ENCODE measurements at regions not wholly inside any gene's neighbourhood (a gene's known extent, or its start where the extent isn't known, plus 50 kb on each side); places are given as distances from the start of the nearest gene placed in this dataset.

DNA sequence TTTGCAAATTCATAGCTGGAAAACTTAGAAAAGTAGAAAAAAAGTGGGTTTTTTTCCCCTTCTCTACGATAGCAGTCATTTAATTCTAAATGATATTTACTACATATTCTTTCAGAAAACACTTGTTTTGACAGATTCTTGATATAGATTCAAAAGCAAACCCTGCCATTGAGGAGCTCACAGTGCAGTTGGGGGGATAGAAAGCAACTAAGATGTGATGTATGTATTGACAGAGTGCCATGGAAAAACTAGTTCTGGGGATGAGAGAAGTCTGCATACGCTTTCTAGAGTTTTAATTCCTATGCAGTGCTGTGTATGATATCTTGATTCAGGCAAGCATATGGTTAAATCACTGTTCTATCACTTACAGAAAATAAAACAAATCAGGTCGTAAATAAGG, 436.6 kb upstream of the GHITM start:
- no peak for DNase-seq (ENCODE audit: low read depth)
- TF ChIP-seq, protein P1, sequence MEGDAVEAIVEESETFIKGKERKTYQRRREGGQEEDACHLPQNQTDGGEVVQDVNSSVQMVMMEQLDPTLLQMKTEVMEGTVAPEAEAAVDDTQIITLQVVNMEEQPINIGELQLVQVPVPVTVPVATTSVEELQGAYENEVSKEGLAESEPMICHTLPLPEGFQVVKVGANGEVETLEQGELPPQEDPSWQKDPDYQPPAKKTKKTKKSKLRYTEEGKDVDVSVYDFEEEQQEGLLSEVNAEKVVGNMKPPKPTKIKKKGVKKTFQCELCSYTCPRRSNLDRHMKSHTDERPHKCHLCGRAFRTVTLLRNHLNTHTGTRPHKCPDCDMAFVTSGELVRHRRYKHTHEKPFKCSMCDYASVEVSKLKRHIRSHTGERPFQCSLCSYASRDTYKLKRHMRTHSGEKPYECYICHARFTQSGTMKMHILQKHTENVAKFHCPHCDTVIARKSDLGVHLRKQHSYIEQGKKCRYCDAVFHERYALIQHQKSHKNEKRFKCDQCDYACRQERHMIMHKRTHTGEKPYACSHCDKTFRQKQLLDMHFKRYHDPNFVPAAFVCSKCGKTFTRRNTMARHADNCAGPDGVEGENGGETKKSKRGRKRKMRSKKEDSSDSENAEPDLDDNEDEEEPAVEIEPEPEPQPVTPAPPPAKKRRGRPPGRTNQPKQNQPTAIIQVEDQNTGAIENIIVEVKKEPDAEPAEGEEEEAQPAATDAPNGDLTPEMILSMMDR (IDR thresholded peaks at IDR 0.05; ENCODE audit: insufficient read depth, low read depth, low read length, missing control alignments), result no peak

DNA sequence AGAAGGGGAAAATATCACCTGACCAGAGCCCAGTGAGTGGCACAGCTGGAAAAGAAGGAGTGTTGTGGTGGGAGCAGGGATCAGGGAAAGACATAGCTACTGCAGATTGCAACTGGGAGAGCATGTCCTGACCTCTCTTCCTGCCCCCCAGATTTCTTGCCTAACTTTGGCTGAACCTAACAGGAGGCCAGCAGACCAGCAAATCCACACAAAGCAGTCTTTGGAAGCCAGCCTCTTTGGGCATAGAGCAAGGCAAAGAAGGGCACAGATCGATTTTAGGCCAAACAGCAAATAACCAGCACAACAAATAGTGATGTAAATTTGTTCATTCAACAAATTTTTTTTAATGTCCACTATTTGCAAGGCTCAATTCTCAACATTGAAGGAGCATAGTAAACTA, 433.2 kb upstream of the GHITM start:
- H3K4me3 ChIP-seq (ENCODE audit: low read depth, low read length), result no peak overlapping the region
- no peak for DNase-seq (ENCODE audit: low read depth)
- TF ChIP-seq, protein P1 (IDR thresholded peaks at IDR 0.05; ENCODE audit: insufficient read depth, low read depth, low read length, missing control alignments), result no peak

More for the DNA sequence above, 436.6 kb upstream of the GHITM start:
- H3K4me3 ChIP-seq (ENCODE audit: low read depth, low read length), result no peak overlapping the region

DNA sequence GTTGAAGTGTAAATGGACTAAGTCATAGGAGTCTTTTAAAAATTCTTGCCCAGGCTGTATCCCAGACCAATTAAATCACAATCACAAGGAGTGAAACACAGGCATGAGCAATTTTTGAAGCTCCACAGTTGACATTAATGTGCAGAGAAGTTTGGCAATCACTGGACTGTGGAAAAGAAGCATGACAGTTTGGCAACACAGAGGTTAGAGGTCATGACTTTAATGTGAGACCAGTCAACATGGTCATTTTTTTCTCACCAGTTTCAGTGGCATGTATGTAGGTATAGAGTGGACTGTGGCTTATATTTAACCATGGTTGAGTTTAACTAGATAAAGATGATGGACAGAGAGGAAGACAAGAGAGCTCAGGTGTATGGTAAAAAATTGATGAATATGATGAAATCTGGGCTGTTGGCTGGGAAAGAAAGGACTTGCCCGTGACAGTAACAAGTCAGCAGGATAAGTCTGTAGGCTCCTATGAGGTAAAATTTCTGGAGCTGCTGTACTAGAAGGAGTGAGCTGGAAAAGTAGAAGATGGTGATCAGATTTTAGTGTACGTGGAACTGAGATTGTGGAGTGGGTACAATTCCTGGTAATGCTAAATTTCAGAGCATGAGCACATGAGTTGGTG, 432.2 kb upstream of the GHITM start:
- H3K4me3 ChIP-seq (ENCODE audit: low read depth, low read length), result no peak overlapping the region
- no peak for DNase-seq (ENCODE audit: low read depth)
- TF ChIP-seq, protein P1 (IDR thresholded peaks at IDR 0.05; ENCODE audit: insufficient read depth, low read depth, low read length, missing control alignments), result no peak

DNA sequence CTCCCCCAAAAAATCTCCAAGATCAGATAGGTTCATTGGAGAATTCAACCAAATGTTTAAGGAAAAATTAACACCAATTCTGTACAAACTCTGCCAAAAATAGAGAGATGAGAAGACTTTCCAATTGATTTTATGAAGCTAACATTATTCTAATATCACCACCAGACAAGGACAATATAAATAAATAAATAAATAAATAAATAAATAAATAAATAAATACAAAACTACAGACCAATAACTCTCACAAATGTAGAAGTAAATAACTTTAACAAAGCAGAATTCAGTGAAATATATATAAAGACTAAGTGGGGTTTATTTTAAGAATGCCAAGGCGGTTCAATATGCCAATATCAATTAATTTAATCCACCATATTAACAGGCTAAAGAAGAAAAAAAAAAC, 425.9 kb upstream of the GHITM start:
- no peak for DNase-seq (ENCODE audit: low read depth)
- H3K4me3 ChIP-seq (ENCODE audit: low read depth, low read length), result no peak overlapping the region
- TF ChIP-seq, protein P1 (IDR thresholded peaks at IDR 0.05; ENCODE audit: insufficient read depth, low read depth, low read length, missing control alignments), result no peak

DNA sequence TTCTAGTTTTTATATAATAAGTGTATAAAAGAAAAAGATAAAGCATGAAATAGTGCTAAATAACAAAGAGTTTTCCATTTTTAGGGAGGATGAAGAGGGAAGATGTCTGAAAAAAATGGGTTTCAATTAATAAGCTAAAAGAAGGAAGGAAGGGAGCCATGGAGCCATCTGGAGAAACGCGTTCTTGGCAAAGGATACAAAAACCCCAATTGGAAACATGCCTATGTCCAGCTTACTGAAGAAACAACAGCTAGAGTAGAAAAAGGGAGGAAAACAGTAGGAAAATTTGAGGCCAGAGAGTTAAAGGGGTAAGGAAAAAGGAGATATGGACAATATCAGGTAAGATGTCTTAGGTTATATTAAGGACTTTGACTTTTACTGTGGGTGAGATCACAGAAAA, 416.2 kb upstream of the GHITM start:
- no peak for DNase-seq (ENCODE audit: low read depth)
- H3K4me3 ChIP-seq (ENCODE audit: low read depth, low read length), result no peak overlapping the region
- TF ChIP-seq, protein P1 (IDR thresholded peaks at IDR 0.05; ENCODE audit: insufficient read depth, low read depth, low read length, missing control alignments), result no peak

DNA sequence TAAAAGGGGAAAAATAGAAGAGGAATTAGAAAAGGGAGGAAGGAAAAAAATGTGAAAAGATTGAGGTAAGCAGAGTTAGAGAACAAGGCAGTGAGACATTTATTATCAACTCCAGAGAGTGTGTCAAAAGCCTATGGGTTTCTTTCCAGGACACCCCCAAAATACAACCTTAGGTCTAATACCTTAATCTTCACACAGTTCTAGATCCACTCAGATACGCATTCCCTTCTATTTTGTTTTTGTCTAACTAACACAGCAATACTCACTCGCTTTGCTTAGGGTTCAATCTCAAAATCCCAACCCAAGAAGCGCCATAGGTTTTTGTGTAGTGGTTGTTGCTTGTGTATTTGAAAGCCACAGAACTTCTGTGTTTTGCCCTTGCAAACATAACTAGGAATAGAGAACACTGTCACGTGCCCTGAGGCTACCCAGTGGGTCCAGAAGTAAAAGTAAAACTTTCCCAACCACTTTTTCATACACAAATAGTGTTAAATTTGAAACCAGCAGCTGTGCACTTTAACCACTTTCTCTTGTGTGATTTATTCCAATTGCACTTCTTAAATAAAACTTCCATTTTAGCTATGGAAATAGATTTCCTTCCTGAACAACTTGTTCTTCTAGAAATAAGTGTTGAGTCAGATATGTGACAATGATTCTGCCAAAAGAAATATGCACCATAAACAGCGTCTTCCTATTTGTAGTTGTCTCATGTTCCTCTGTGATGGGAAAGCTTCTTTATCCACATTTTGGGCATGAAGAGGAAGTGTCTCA, 414.7 kb upstream of the GHITM start:
- TF ChIP-seq, protein P1 (IDR thresholded peaks at IDR 0.05; ENCODE audit: insufficient read depth, low read depth, low read length, missing control alignments), result no peak
- H3K4me3 ChIP-seq (ENCODE audit: low read depth, low read length), result no peak overlapping the region
- DNase-seq (ENCODE audit: low read depth), result peak; percentile 68
